HG03469 (cell line): ENCODE measurements at regions not wholly inside any gene's neighbourhood (a gene's known extent, or its start where the extent isn't known, plus 50 kb on each side); places are given as distances from the start of the nearest gene placed in this dataset.
"Not testable (repeated sequence)": the region's sequence is repeated elsewhere in the genome, so short reads cannot be mapped to it uniquely, and the experiment has no call there.

Experiments
- ATAC-seq: cut with Tn5 transposase; IDR thresholded peaks from one replicate; pipeline ENCODE4 v1.9.1; 2021; ENCODE audit warnings: mild to moderate bottlenecking, moderate library complexity, moderate number of reproducible peaks; ENCODE audit not compliant: unreplicated experiment

- no peak for ATAC-seq
Measured at GRCh38 chr3:110900576-110900975, 171.0 kb upstream of the NECTIN3 start.

GRCh38 chr3:110901536-110901935, 170.1 kb upstream of the NECTIN3 start:
- no peak for ATAC-seq

- no peak for ATAC-seq
Measured at GRCh38 chr3:110902453-110903085, 169.0 kb upstream of the NECTIN3 start.

- no peak for ATAC-seq
Measured at GRCh38 chr3:110903771-110904519, 167.7 kb upstream of the NECTIN3 start.

GRCh38 chr3:110904520-110904890, 167.1 kb upstream of the NECTIN3 start:
- ATAC-seq = no peak

GRCh38 chr3:110905121-110905520, 166.5 kb upstream of the NECTIN3 start:
- no peak for ATAC-seq

- no peak for ATAC-seq
Measured at GRCh38 chr3:110909839-110910238, 161.8 kb upstream of the NECTIN3 start.

- ATAC-seq = no peak
Measured at GRCh38 chr3:110910346-110910955, 161.2 kb upstream of the NECTIN3 start.

- ATAC-seq = no peak
Measured at GRCh38 chr3:110918963-110919362, 152.7 kb upstream of the NECTIN3 start.

- no peak for ATAC-seq
Measured at GRCh38 chr3:110925798-110926197, 145.8 kb upstream of the NECTIN3 start.

GRCh38 chr3:110928016-110928662, 143.5 kb upstream of the NECTIN3 start:
- no peak for ATAC-seq

- ATAC-seq = no peak
Measured at GRCh38 chr3:110929816-110930215, 141.8 kb upstream of the NECTIN3 start.

- no peak for ATAC-seq
Measured at GRCh38 chr3:110932567-110932966, 139.0 kb upstream of the NECTIN3 start.

- no peak for ATAC-seq
Measured at GRCh38 chr3:110933821-110934426, 137.7 kb upstream of the NECTIN3 start.

GRCh38 chr3:110938629-110939028, 133.0 kb upstream of the NECTIN3 start:
- ATAC-seq = no peak

- ATAC-seq = no peak
Measured at GRCh38 chr3:110940055-110940454, 131.6 kb upstream of the NECTIN3 start.

GRCh38 chr3:110944782-110945181, 126.8 kb upstream of the NECTIN3 start:
- no peak for ATAC-seq

GRCh38 chr3:110946810-110947209, 124.8 kb upstream of the NECTIN3 start:
- no peak for ATAC-seq

GRCh38 chr3:110949194-110949593, 122.4 kb upstream of the NECTIN3 start:
- not testable (repeated sequence) for ATAC-seq

GRCh38 chr3:110955301-110955880, 116.2 kb upstream of the NECTIN3 start:
- ATAC-seq = no peak

- no peak for ATAC-seq
Measured at GRCh38 chr3:110956081-110956480, 115.5 kb upstream of the NECTIN3 start.
